Gastroesophageal sphincter (tissue), 4 donors: ENCODE measurements at regions not wholly inside any gene's neighbourhood (a gene's known extent, or its start where the extent isn't known, plus 50 kb on each side); places are given as distances from the start of the nearest gene placed in this dataset.
"Not testable (repeated sequence)": the region's sequence is repeated elsewhere in the genome, so short reads cannot be mapped to it uniquely, and the experiment has no call there.

Experiments
- ATAC-seq: fragments of 150-250 bp; one replicate; pipeline ENCODE4 v1.9.1; 2016; ENCODE audit warnings: mild to moderate bottlenecking, moderate library complexity
- H3K27ac ChIP-seq, 4 donors: fragments of 200-600 bp; sonication (generic) in 3 of 4; 1 replicate in 3 of 4; 2 replicates in 1 of 4; pipeline ENCODE4 v1.5.1; 2016 to 2019
- H3K27me3 ChIP-seq: fragments of 200-600 bp; sonication (generic); one replicate; pipeline ENCODE4 v1.5.1; 2019
- H3K36me3 ChIP-seq, 2 donors: fragments of 200-600 bp; sonication (generic); one replicate each; pipeline ENCODE4 v1.5.1; 2019; ENCODE audit warnings: control low read depth in 1 of 2
- H3K4me1 ChIP-seq, 3 donors: fragments of 200-600 bp; sonication (generic); 1 replicate in 2 of 3; 2 replicates in 1 of 3; pipeline ENCODE4 v1.5.1; 2016 to 2019; ENCODE audit warnings: control low read depth in 2 of 3
- H3K4me3 ChIP-seq, 2 donors: fragments of 200-600 bp; sonication (generic); one replicate each; pipeline ENCODE4 v1.5.1; 2019; ENCODE audit warnings: mild to moderate bottlenecking in 1 of 2, moderate library complexity in 1 of 2
- H3K9me3 ChIP-seq, 3 donors: fragments of 200-600 bp; sonication (generic); one replicate each; pipeline ENCODE4 v1.5.1; 2017 to 2019; ENCODE audit warnings: control low read depth in 2 of 3
- CTCF ChIP-seq, 4 experiments: fragments of 200-600 bp in 2 of 4; fragments of 450-650 bp in 2 of 4; sonication (generic) in 1 of 4; IDR thresholded peaks; one replicate each; pipeline ENCODE4 v1.5.1; 2017 to 2019; ENCODE audit warnings: antibody characterized with exemption in 4 of 4, mild to moderate bottlenecking in 2 of 4, moderate library complexity in 2 of 4
- EP300 ChIP-seq: sonication (generic); formaldehyde crosslinking; IDR thresholded peaks from one replicate; pipeline ENCODE4 v1.6.1; 2017; ENCODE audit warnings: antibody characterized with exemption, mild to moderate bottlenecking
- POLR2A ChIP-seq, 2 donors: fragments of 450-650 bp; IDR thresholded peaks; one replicate each; pipeline ENCODE4 v1.6.1; 2017; ENCODE audit warnings: antibody characterized with exemption in 2 of 2, mild to moderate bottlenecking in 2 of 2, moderate library complexity in 1 of 2
- POLR2AphosphoS5 ChIP-seq: sonication (generic); formaldehyde crosslinking; IDR thresholded peaks from one replicate; pipeline ENCODE4 v1.6.1; 2017; ENCODE audit warnings: antibody characterized with exemption
- WGBS, 2 donors: methylation state at CpG; one replicate each; pipeline ENCODE4 v1.1.5; 2018; ENCODE audit warnings: low coverage in 1 of 2; 5-methylcytosine and 5-hydroxymethylcytosine counted together

- Histone ChIP-seq H3K4me3 (no peak overlapping the region), H3K4me1 (no peaks in the 10 kb centered on the region), H3K27me3 (no peaks in the 10 kb centered on the region), H3K36me3 (no peaks in the 10 kb centered on the region), H3K27ac (no peak overlapping the region), H3K9me3 (no peaks in the 10 kb centered on the region)
- no peak for ATAC-seq
- 58 to 60% methylated on average over 1 to 2 of the region's 2 CpGs for WGBS, 2 donors
- TF ChIP-seq CTCF (IDR thresholded peaks at IDR 0.05) (no peak), EP300 (no peak), POLR2AphosphoS5 (no peak), POLR2A (IDR thresholded peaks at IDR 0.05) (no peak)
These were observed 511.7 kb upstream of the IMPG1 start for GRCh38 chr6:76584121-76584520.

DNA sequence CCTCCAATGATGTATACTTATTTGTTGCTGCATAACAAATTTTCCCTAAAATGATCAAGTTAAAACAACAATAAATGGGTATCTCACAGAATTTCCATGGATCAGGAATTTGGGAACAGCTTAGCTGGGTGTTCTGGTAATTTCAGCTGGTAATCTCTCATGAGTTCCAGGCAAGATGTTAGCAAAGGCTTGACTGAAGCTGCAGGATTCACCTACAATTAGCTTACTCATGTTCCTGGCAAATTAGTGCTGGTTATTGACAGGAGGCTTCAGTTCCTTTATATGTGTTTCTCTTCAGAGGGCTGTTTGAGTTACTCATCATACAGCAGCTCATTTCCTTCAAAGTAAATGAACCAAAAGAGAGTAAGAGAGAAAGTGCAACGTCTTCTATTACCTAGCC lies 506.3 kb upstream of the IMPG1 start:
- no peaks in the 10 kb centered on the region for H3K36me3 ChIP-seq
- H3K9me3 ChIP-seq, result no peaks in the 10 kb centered on the region
- ATAC-seq, result no peak
- no peak overlapping the region for H3K4me3 ChIP-seq
- no peaks in the 10 kb centered on the region for H3K4me1 ChIP-seq
- no peak overlapping the region for H3K27ac ChIP-seq
- H3K27me3 ChIP-seq, result no peaks in the 10 kb centered on the region
- no peak for TF ChIP-seq POLR2A (IDR thresholded peaks at IDR 0.05)
- no peak for TF ChIP-seq CTCF (IDR thresholded peaks at IDR 0.05)
- no peak for TF ChIP-seq EP300
- TF ChIP-seq POLR2AphosphoS5, result no peak
- 29 to 44% methylated on average over 1 of the region's 1 CpG for WGBS, 2 donors

DNA sequence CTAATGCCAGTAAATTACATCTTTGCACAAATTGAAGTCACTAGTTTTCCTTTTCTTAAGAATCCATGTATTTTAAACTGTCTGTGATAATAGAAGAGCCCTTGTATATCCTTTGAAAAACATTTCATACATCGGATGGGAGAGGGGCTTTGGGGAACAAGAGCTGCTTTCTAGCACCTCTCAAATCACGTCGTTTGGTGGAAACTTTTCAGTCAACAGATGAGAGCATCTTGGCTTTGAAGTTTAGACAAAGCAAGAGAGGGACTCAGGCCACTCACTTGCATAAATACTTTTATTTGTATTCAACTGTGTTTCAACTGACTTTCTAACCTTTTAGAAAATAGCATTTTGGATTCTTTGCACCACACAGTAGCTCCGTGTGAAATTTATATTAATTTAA lies 502.3 kb upstream of the IMPG1 start:
- Histone ChIP-seq H3K9me3 (no peaks in the 10 kb centered on the region), H3K27me3 (no peaks in the 10 kb centered on the region), H3K4me1 (no peaks in the 10 kb centered on the region), H3K36me3 (no peaks in the 10 kb centered on the region), H3K27ac (no peak overlapping the region), H3K4me3 (no peak overlapping the region)
- 23 to 39% methylated on average over 2 to 4 of the region's 4 CpGs for WGBS, 2 donors
- no peak for TF ChIP-seq POLR2A (IDR thresholded peaks at IDR 0.05)
- no peak for TF ChIP-seq POLR2AphosphoS5
- no peak for TF ChIP-seq EP300
- TF ChIP-seq CTCF (IDR thresholded peaks at IDR 0.05), result no peak
- ATAC-seq, result no peak

DNA sequence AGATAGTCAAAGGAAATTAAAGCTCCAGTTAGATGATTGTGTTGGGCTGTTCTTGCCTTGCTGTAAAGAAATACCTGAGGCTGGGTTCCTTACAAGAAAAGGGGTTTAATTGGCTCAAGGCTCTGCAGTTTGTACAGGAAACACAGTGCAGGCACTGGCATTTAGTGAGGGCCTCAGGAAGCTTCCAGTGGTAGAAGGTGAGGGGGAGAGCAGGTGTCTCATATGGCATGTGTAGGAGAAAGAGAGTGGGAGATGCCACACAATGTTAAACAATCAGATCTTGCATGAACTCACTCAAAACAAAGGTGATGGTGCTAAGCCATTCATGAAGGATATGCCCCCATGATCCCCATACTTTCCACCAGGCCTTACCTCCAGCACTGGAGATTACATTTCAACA lies 493.5 kb upstream of the IMPG1 start:
- H3K27me3 ChIP-seq, result no peaks in the 10 kb centered on the region
- peaks cover 0 to 25% (median 0%) of the 10 kb centered on the region in 3 donors for H3K9me3 ChIP-seq
- H3K27ac ChIP-seq, result no peak overlapping the region
- no peaks in the 10 kb centered on the region for H3K4me1 ChIP-seq
- ATAC-seq, result no peak
- no peak for TF ChIP-seq EP300
- no peak for TF ChIP-seq POLR2A (IDR thresholded peaks at IDR 0.05)
- TF ChIP-seq POLR2AphosphoS5, result no peak
- TF ChIP-seq CTCF (IDR thresholded peaks at IDR 0.05), result no peak
- H3K4me3 ChIP-seq, result no peak overlapping the region
- H3K36me3 ChIP-seq, result no peaks in the 10 kb centered on the region

- ATAC-seq, H3K36me3 ChIP-seq, H3K27me3 ChIP-seq, H3K4me3 ChIP-seq, H3K4me1 ChIP-seq, H3K27ac ChIP-seq: not testable (repeated sequence)
- peaks cover 0 to 24% (median 0%) of the 10 kb centered on the region in 3 donors for H3K9me3 ChIP-seq
- WGBS, 2 donors, result 60 to 77% methylated on average over 1 to 3 of the region's 4 CpGs
These were observed 489.9 kb upstream of the IMPG1 start for GRCh38 chr6:76562371-76562770.

DNA sequence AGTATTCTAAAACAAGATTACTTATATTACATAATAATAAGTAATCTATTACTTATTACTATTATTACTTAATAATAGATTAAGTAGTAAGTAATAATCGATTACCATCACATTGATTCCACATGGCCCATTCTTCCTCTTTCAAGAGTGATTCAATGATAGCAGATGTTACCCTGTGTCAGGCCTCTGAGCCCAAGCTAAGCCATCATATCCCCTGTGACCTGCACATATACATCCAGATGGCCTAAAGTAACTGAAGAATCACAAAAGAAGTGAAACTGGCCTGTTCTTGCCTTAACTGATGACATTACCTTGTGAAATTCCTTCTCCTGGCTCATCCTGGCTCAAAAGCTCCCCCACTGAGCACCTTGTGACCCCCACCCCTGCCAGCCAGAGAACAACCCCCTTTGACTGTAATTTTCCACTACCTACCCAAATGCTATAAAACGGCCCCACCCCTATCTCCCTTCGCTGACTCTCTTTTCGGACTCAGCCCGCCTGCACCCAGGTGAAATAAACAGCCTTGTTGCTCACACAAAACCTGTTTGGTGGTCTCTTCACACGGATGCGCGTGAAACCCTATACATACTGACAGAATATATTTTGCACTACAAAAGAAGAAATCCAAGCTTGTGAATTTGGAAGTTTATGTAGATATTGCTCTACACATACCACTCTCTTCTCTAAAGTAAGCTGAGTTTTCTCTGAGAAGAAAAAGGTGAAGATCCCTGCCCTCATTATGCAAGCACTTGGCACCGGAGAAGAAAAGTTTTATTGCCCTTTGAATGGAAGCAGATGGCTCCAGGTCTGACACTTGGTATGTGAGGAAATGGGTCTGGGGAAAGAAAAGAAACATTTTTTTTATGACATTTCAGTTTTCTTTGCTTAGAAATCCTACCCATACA lies 488.6 kb upstream of the IMPG1 start:
- not testable (repeated sequence) for H3K36me3 ChIP-seq, H3K4me3 ChIP-seq, H3K27ac ChIP-seq, H3K27me3 ChIP-seq, ATAC-seq, H3K4me1 ChIP-seq
- WGBS, 2 donors, result 55 to 58% methylated on average over 9 of the region's 9 CpGs
- peaks cover 0 to 11% (median 0%) of the 10 kb centered on the region in 3 donors for H3K9me3 ChIP-seq
